ENCODE measurements at regions not wholly inside any gene's neighbourhood (a gene's known extent, or its start where the extent isn't known, plus 50 kb on each side); places are given as distances from the start of the nearest gene placed in this dataset.

GRCh38 chr13:90933097-90933826 lies 414.2 kb upstream of the MIR17HG start:
- Histone ChIP-seq H3K9me2 (ENCODE audit: insufficient read depth) (no peaks in the 10 kb centered on the region), H3K4me1 (ENCODE audit: control insufficient read depth in 1 of 2, insufficient read depth in 2 of 2, low read length in 2 of 2) (no peaks in the 10 kb centered on the region), H4K20me1 (ENCODE audit: insufficient read depth) (no peaks in the 10 kb centered on the region), H3K4me2 (ENCODE audit: low read length) (no peak overlapping the region), H3K79me2 (ENCODE audit: insufficient read depth, low read length) (no peaks in the 10 kb centered on the region), H3K27ac (ENCODE audit: low read depth, low read length) (no peak overlapping the region), H3K27me3 (ENCODE audit: insufficient read depth, low read length) (no peaks in the 10 kb centered on the region), H3K36me3 (ENCODE audit: control insufficient read depth in 1 of 2, insufficient read depth in 2 of 2, low read length in 2 of 2) (no peaks in the 10 kb centered on the region), H3K9me3 (ENCODE audit: control insufficient read depth in 1 of 2, insufficient read depth in 1 of 2, low read depth in 1 of 2, low read length in 2 of 2) (no peaks in the 10 kb centered on the region), H2AFZ (ENCODE audit: low read depth, low read length, poor library complexity, severe bottlenecking) (no peak overlapping the region), H3K9ac (ENCODE audit: low read length) (no peak overlapping the region), H3K4me3 (replicated peaks in 1 of 2; ENCODE audit: low read depth in 1 of 2, low read length in 2 of 2) (no peak overlapping the region)
- no peak for ATAC-seq
- CTCF ChIA-PET: no interaction called here
- TF ChIP-seq REST (IDR thresholded peaks at IDR 0.05; ENCODE audit: low read depth) (no peak), ZNF274 (IDR thresholded peaks at IDR 0.05; ENCODE audit: low read depth, low read length) (no peak), POLR2AphosphoS5 (IDR thresholded peaks at IDR 0.05; ENCODE audit: low read depth, low read length) (no peak), TCF7L2 (IDR thresholded peaks at IDR 0.05; ENCODE audit: borderline replicate concordance, extremely low read depth, insufficient read depth, insufficient read length) (no peak), SRF (IDR thresholded peaks at IDR 0.05; ENCODE audit: low read depth) (no peak), EZH2phosphoT487 (IDR thresholded peaks at IDR 0.05; ENCODE audit: borderline replicate concordance) (no peak), YY1 (IDR thresholded peaks at IDR 0.05; ENCODE audit: extremely low read depth, insufficient replicate concordance, low read depth, low read length) (no peak), ZBTB33 (IDR thresholded peaks at IDR 0.05; ENCODE audit: extremely low read depth, insufficient replicate concordance, low read length) (no peak), EGR1 (IDR thresholded peaks at IDR 0.05; ENCODE audit: low read depth) (no peak), CBX3 (IDR thresholded peaks at IDR 0.05; ENCODE audit: low read depth) (no peak), ATF3 (IDR thresholded peaks at IDR 0.05) (no peak), CEBPB (IDR thresholded peaks at IDR 0.05; ENCODE audit: low read depth) (no peak)
- DNase-seq (ENCODE audit: low read depth, low spot score): no peak
- no TSS peak for BruUV-seq (replicated peaks)
- RAD21 ChIA-PET (ENCODE audit: low non-redundant PET in 1 of 2, low total read pairs in 2 of 2, uncharacterized antibody in 2 of 2, unreplicated experiment in 2 of 2): no interaction called here
- intact Hi-C loops (cut with micrococcal nuclease): no loop called here
- POLR2A ChIA-PET: no interaction called here

Measured in HCT116 (cell line).